GM21576 (cell line): ENCODE measurements at regions not wholly inside any gene's neighbourhood (a gene's known extent, or its start where the extent isn't known, plus 50 kb on each side); places are given as distances from the start of the nearest gene placed in this dataset.
A peak's percentile ranks its signal among the peaks of the same experiment; 100 is the strongest.
"Not testable (repeated sequence)": the region's sequence is repeated elsewhere in the genome, so short reads cannot be mapped to it uniquely, and the experiment has no call there.

Source experiments
- ATAC-seq: cut with Tn5 transposase; IDR thresholded peaks from one replicate; pipeline ENCODE4 v1.9.1; 2021; ENCODE audit warnings: mild to moderate bottlenecking, moderate library complexity; ENCODE audit not compliant: unreplicated experiment

DNA sequence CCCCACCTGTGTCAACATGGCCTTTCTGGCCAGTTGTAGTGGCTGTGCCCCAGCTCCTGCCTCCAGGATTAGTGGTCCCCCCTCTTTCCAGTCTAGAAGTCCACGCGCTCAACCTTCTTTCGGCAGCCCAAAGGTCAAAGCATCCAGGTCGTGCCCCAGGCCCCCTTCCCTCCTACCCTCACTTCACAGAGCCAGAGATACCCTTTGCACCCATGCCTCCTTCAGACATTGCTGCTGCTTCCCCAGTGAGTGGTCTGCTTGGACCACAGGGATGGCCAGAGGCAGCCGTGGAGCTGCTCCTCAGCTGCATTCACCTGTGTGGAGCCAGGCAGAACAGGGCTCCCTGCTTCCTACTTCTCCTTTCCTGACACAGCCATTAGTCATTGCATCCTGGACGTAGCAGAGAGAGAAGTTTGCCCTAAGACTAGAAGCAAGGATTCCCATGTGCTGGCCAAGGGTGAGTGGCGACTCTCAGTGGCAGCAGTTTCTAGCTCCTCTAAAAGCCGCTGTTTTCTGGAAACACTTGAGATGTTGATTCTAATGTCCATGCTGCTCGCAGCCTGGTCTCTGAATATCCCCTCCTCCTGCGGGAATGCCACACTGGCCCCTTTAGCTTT is 243.1 kb upstream of the SHH start:
- ATAC-seq: no peak

DNA sequence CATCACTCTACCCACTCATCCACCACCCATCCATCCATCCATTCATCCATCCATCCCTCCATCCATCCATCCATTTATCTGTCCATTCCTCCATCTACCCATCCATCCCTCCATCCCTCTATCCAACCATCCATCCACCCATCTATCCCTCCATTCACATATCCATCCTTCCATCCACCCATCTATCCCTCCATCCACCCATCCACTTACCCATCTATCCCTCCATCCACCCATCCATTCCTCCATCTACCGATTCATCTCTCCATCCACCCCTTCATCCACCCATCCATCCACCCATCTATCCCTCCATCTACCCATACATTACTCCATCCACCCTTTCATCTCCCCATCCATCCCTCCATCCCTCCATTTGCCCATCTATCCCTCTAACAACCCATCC is 239.6 kb upstream of the SHH start:
- ATAC-seq: no peak

DNA sequence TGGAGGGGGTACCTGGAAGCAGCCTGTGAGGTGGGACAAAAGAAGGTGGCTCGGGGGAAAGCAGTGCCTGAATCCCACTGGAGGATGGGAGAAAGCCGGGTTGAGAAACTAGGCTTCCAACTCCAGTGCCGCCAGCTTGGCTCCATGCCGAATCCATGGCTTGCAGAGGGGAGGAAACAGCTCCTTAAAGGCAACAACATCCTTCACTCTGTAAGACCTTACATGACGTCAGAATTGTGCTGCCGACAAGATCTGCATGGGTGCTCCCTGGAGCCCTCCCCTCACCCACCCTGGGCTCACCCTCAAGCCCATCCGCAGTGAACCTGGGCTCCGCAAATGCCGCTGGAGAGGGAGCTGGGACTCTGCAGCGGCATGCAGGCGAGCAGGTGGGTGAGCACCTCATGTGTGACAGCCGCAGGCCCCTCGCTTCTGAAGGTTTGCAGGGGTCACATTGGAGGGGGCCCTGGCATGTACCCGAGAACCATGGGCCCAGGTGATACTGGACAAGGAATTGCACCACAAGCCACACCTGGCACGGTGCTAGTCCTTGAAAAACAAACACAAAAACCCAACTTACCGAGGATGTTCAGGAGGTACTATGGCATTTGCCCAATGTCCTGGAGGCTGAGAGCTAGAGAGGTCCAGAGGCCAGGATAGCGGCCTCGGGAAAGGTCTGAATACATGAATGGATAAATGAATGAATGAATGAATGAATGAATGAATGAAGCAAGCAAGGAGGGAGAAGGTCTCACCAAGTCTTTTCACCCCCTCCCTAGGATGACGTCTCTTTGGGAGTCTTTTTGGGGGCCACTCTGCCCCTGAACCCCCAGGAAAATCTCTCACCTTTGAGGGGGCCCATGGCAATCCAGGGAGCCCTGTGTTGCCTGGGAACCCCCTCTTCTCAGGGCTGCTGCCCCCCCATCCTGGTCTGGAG is 238.6 kb upstream of the SHH start:
- ATAC-seq: no peak

DNA sequence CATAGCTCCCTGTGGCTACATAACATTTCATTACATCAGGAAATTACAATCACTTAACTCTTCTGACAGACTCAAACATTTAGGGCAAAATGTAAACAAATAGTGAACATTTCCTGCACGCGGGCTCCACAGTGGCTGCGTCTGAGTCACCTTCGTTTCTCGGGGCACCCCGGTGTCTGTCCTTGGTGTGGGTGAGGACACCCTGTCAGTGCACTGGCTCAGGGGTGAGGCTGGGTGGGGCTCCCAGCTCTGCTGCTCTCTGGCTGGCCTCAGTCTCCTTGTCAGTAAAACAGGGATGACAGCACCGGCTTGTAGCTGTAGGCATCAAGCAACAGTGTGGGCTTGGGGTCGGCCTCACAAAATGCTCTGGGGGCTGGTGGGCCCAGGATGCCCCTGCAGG is 237.1 kb upstream of the SHH start:
- no peak for ATAC-seq

DNA sequence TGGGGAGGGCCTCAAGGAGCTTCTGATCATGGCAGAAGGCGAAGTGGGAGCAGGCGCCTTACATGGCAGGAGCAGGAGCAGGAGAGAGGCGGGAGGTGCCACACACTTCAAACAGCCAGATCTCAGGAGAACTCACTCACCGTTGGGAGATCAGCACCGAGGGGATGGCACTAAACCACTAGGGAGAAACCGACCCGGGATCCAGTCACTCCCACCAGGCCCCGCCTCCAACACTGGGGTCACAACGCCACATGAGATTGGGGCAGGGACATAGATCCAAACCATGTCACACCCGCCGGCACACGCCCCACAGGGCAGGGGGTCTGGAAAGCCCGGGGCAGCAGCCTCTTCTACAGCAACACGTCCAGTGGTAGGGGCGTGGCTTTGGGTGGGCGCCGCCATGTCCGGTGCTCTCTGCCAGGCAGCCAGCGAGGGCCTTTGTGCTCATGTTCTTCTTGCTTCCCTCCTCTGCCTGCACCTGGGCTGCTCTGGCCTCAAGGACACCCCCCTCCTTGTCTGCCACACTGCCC is 233.8 kb upstream of the SHH start:
- no peak for ATAC-seq

DNA sequence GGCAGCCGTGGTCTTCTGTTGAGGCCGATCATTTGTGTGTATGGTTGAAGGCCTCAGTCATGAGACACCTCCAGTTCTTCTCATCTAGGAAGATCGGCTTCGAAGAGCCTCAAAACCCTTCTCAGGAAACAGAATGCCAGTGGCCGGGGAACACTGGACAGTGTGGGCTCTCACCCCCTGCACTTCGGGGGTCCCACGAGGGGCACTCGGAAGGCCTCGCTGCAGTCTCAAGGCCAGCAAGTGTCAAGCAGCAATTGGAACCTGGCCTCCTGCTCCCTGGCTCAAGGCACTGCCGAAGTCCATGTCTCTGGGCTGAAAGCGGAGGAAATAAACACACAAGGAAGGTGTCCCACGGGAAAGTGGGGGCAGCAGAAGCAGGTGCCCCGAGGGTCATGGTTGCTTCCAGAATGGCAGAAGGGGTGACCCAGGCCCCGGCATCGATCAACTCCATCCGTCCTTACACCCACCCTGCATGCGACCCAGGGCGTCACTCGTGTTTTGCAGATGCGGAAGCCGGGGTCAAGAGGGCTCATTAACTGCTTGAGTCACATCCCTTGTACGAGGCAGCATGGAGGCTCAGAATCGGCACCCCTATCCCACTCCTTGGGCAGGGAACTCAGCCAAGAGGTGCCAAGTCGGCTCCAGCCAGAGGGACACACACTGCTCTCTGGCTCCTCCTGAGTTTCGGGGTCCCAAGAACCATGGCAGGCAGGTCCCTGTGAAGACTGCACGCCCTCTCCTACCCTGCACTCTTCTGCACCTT is 231.3 kb upstream of the SHH start:
- ATAC-seq: no peak

DNA sequence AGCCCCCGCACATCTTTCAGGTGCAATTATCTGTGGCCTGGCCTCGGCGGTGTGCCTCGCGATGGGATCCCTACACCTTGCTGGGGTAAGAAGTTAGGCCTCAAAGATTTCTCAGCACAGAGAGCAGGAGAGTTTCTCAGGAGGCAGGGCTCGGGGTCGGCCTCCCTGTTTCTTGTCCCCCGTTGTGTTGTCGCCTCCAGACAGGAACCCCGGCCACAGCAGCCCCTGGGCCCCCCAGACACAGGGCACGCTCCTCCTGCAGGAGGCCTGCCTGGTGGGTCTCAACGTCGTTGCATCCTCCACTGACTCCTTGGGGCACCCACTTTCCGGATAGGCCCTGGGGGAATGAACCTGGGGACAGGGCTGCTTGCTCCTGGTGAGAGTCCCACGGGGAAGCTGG is 229.1 kb upstream of the SHH start:
- no peak for ATAC-seq

DNA sequence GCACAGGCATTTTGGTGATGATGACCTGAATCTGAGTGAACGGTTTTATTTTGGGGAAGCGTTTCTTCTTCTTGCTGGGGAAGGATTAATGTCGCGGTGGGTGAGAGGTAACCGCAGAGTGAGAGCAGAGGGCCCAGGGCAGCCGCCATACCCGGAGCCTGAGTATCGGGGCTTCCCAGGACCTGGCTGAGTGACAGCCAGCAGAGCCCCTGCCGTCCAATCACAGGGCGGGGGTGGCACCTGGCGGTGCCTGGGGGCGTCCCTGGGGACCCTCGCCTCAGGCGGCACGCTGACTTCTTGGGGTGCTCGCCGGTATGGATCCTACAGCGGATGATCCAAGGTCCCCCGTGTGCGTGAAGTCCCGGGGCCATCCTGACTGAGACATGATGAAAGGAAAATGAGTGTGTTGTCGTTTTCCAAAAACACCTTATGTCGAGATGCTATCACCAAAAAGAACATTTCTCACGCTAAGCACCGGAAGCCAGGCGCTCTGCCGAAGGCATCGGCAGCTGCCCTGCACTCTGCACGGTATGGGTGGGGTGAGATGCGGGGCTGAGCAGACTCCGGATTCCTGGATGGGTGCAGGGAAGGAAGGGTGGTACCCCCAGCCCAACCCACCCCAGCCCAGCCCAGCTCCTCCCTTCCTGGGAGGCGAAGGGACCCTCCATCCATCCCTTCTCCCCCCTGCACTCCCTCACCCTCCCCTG is 227.9 kb upstream of the SHH start:
- no peak for ATAC-seq

DNA sequence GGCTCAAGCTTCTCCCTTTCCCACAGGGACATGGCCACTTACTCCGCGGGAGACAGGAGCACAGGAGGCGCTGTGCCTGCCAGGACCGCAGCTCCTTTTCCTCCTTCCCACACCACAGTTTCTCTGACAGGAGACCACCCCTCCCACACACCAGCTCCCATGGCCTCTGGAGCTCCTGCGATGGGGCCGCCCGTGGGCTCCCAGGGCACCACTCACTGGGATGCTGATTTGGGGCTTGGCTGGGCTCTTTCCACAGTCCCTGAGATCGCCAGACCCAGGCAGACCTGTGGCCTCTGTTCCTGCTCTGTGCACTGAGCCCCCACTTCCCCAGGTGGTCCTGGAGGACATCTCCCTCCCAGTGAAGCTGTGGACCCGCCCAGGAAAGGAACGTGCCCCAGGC is 226.9 kb upstream of the SHH start:
- no peak for ATAC-seq

DNA sequence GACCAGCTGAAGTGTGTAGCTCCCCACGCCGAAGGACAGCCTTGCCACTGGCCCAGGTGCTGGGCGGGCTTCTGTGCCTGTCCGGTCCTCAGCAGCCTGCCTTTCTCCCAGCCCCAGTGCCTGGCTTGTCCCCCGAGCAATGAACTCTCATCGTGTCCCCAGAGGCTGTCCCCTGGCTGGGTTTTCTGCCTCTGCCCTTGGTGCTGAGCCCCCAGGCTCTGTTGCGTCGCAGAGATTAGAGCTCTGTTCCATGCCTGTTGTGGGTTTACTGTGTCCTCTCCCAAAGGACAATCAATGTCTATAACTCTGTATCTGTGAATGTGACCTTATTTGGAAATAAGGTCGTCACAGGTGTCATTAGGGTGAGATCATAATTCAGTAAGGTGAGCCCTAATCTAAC is 226.1 kb upstream of the SHH start:
- no peak for ATAC-seq

DNA sequence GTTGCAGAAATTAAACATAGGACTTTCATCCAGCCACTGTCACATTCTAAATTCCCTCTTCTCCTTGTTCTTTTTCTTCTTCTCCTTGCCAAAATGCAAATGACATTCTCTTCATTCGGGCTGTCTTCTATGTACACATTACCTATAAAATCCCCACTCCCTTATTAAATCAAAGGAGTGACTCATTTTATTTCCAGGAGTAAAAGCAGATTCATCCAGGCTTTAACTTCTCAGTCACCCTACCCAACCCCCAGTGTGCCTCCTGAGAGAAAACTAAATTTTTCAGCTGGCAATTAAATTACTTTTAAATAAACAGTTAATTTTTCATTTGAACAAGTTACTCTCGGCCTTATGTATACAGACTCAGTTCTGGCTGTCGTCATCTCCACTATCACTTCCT is 223.9 kb upstream of the SHH start:
- ATAC-seq: no peak

DNA sequence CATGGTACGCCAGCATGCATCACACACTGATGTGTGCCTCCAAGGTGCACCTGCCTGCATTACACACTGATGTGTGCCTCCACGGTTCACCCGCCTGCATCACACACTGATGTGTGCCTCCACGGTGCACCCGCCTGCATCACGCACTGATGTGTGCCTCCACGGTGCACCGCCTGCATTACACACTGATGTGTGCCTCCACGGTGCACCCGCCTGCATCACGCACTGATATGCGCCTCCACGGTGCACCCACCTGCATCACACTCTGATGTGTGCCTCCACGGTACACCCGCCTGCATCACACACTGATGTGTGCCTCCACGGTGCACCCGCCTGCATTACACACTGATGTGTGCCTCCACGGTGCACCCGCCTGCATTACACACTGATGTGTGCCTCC is 223.1 kb upstream of the SHH start:
- not testable (repeated sequence) for ATAC-seq

DNA sequence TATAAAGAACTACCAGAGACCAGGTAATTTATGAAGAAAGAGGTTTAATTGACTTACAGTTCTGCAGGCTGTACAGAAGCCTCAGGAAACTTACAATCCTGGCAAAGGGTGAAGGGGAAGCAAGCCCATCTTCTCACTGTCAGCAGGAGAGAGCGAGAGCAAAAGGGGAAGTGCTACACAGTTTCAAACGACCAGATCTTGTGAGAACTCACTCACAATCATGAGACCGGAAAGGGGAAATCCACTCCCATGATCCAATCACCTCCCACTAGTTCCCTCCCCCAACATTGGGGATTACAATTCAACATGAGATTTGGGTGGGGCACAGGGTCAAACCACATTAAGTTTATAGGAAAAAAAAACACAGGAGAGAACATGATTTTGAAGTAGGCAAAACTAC is 222.1 kb upstream of the SHH start:
- ATAC-seq: peak; percentile 85

DNA sequence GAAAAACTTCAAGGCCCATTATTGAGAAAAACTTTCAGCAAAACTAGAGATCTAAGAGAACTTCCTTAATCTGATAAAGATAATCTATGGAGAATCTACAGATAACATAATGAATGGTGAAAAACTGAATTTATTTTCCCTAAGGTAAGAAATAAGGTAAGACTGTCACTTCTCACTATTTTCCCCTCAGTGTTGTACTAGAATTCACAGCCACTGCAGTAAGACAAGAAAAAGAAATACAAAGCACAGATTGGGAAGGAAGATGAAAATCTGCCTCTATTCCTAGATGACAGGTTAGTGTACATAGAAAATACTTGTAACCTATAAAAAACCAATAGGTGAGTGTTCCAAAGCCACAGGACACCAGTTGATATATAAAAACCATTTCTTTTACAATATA is 220.7 kb upstream of the SHH start:
- no peak for ATAC-seq

DNA sequence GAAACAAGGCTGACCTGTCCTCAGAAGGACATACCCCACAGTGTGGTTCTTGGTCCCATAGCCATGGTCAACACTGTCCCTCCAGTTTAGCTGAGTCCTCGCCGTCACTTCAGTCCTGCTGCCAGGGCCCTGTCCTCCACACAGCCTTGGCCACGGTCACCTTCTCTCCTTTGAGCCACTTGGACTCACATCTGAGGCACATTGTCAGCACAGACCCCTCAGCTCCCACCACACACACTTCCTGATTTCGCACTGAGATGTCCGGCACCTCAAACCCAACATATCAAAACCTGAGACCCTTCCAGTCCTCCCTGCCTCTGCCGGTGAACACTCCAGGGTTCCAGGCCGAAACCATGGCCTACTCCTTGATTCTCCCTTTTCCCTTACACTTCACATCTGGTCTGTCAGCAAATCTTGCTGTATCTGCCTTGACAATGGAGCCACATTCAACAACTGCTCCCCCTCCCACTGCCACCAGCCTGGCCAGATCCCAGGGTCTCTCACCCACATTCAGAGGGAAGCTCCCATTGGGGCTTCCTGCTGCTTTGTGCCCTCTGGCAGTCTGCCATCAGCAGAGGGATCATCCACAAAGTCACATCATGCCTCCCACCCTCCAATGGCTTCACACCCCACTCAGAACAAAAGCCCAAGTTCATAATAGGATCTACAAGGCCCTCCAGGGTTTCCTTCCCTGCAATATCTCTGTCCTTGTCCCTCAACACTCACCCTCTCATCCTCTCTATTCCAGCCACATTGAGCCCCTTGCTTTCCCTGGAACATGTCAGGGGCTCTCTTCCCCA is 219.6 kb upstream of the SHH start:
- ATAC-seq: no peak

DNA sequence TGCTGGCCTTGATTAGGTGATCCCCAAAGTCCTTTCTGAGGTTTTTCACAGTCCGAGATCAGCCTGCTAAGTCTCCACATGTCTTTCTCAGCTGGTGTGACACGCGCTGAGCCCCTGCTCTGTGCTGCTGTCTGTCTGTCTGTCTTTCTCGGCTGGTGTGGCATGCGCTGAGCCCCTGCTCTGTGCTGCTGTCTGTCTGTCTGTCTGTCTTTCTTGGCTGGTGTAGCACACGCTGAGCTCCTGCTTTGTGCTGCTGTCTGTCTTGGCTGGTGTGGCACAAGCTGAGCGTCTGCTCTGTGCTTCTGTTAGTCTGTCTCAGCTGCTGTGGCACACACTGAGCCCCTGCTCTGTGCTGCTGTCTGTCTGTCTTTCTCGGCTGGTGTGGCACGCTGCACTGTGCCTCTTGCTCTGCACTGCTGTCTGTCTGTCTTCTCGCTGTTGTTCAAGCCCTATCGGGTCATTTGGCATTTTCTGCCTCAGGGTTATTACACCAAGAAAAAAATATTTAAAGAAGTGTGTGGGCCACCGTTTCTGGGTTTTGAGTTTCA is 217.3 kb upstream of the SHH start:
- ATAC-seq: no peak

DNA sequence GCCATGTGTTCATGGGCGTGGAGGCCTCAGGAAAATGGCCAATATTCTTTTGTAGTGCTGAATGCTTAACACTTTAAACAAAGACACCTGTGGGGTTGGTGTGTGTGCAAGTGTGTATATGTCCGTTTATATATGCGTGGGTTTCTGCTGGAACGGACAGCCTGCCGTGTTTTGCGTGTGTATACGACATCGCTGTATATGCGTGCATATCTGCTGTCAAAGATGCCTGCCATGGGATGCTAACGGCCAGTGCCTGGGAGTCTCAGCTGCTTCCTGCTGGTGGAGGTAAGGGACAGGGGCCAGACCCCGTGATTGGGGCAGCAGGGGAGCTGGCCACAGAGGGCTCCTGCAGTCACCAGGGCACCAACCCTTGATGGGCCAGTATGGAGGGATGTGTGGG is 216.3 kb upstream of the SHH start:
- ATAC-seq: no peak

DNA sequence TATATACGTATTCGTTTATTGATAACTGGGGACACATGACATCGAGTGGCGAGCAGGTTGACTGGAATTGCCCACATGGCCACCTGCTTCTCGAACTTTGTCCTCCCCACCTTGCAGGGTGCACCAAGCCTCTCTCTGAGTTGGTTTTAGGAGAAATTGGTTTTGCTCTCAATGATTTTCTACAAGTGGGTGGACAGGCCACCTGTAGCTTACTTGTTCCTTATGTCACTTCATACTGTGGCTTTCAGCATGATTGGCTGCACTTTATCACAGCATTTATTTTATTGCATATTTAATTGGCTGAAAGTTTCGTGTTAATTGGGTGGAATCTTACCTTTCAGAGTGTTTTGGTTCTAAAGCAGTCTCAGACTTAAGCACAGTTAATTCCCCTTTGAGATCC is 215.6 kb upstream of the SHH start:
- no peak for ATAC-seq

DNA sequence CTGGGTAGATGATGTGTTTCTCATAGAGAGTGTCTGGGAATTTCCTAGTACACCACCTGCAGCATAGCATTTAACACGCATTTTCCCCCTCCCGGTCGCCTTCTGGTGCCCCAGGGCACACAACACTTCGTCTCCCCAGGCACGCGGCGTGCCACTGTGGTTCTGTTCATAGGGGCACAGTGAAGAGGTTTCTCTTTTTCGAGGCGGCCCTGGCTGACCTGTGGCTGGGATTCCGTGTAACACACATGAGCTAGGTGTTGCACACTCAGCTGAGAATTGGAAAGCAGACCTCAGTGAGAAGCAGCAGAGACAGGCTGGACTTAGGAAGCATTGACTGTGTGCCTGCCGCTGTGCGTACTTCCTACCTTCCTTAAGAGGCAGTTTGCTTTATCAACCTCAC is 214.3 kb upstream of the SHH start:
- ATAC-seq: no peak

DNA sequence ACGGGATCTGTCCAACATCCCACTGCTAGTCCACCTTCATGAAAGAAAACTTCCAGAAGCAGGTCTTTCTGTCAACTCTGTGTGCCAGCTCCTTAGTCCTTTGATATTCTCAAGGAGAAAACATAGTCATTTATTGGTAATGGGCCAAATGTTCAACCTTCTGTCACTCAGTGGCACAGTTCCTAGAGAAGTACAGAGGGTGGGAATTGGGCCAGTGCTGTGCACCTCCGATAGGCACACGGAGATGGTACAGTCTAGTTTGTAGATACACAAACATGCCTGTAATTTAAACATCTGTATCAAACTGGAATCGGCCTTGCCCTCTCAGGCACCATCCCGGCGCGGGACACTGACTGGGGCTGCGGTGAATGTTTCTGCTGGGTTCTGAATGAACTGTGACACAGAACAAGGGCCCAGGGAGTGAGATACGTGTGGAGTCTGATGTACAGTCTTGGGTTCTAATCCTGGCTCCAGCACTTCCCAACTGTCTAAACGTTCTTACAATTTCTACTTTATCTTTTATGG is 213.9 kb upstream of the SHH start:
- no peak for ATAC-seq
